ENCODE measurements at regions not wholly inside any gene's neighbourhood (a gene's known extent, or its start where the extent isn't known, plus 50 kb on each side); places are given as distances from the start of the nearest gene placed in this dataset.
A peak's percentile ranks its signal among the peaks of the same experiment; 100 is the strongest.

DNA sequence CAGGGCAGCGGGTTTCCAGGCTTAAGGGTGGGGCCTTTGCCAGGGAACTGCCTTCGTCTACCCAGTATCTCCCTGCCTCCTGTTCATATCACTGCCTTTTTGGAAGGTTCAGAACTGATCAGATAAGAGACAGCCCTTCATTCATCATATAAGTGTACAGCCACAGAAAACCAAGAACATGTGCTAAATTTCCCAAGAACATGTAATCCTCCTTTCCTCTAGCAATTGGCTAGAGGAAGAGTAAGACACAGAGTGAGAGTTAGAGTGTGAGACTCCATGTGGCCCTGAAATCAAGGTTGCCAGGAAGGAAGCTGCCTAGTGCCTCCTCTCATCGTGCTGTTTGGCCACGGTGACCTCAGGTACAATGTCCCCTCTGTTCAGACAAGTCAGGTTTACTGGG lies 770.9 kb downstream of the TNS3 start:
- no peak for DNase-seq (ENCODE audit: low spot score)

GRCh38 chr7:46809886-46810285 lies 772.0 kb downstream of the TNS3 start:
- no peak for DNase-seq (ENCODE audit: low spot score)

GRCh38 chr7:46806856-46807255 lies 775.1 kb downstream of the TNS3 start:
- no peak for DNase-seq (ENCODE audit: low spot score)

- no peak for DNase-seq (ENCODE audit: low spot score)
These were observed 779.4 kb downstream of the TNS3 start for GRCh38 chr7:46802479-46802878.

GRCh38 chr7:46791188-46791587 lies 790.7 kb downstream of the TNS3 start:
- peak; percentile 29 for DNase-seq (ENCODE audit: low spot score)

- DNase-seq (ENCODE audit: low spot score): peak; percentile 62
These were observed 794.9 kb downstream of the TNS3 start for GRCh38 chr7:46786995-46787394.

GRCh38 chr7:46786221-46786954 lies 795.5 kb downstream of the TNS3 start:
- peak; percentile 96 for DNase-seq (ENCODE audit: low spot score)

- peak; percentile 94 for DNase-seq (ENCODE audit: low spot score)
These were observed 797.2 kb downstream of the TNS3 start for GRCh38 chr7:46784732-46785131.

- DNase-seq (ENCODE audit: low spot score): peak; percentile 18
These were observed 799.9 kb downstream of the TNS3 start for GRCh38 chr7:46781901-46782439.

- peak; percentile 32 for DNase-seq (ENCODE audit: low spot score)
These were observed 805.1 kb downstream of the TNS3 start for GRCh38 chr7:46776790-46777189.

DNA sequence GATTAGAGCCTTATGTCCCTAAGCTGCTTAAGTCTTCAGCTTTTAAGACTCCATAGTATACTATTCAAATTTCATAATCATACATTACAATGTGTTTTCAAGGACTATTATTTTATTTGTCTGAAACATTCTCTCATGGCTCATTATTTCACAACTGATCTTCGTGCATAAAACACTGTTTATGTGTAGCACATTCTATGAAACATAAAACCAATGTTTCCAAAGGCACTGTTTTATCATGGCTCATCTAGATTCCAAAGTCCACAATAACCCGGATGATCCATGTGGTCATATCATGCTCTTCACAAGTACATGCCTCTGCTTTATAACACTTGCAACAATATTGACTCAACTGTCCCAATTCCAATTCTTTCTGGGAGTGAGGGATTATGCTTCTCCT lies 806.1 kb downstream of the TNS3 start:
- no peak for DNase-seq (ENCODE audit: low spot score)

GRCh38 chr7:46775020-46775419 lies 806.9 kb downstream of the TNS3 start:
- no peak for DNase-seq (ENCODE audit: low spot score)

- no peak for DNase-seq (ENCODE audit: low spot score)
These were observed 807.4 kb downstream of the TNS3 start for GRCh38 chr7:46774515-46774914.

DNA sequence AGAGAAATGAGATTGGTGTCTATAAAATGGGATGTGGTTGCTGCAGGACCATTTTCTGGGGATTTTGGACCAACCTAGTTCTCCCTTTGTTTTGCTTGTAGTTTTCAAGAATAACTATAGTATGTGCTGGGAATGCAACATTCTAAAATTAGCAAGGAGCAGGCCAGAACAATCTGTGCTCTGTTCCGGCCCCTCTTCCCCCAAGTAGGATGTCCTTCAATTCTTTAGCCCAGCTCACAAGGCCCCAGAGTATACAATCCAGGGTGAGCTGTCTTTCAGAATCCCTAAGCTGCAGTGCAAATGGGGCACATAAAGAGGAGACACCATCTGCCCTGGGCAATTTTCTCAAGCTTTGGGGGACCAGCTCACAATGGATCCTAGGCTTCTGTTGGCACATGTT lies 809.1 kb downstream of the TNS3 start:
- no peak for DNase-seq (ENCODE audit: low spot score)

- no peak for DNase-seq (ENCODE audit: low spot score)
These were observed 814.8 kb downstream of the TNS3 start for GRCh38 chr7:46767071-46767470.

GRCh38 chr7:46764100-46764936 lies 817.6 kb downstream of the TNS3 start:
- DNase-seq (ENCODE audit: low spot score): peak; percentile 98

- no peak for DNase-seq (ENCODE audit: low spot score)
These were observed 818.6 kb downstream of the TNS3 start for GRCh38 chr7:46763344-46763743.

- peak; percentile 21 for DNase-seq (ENCODE audit: low spot score)
These were observed 822.0 kb downstream of the TNS3 start for GRCh38 chr7:46759711-46760480.

DNA sequence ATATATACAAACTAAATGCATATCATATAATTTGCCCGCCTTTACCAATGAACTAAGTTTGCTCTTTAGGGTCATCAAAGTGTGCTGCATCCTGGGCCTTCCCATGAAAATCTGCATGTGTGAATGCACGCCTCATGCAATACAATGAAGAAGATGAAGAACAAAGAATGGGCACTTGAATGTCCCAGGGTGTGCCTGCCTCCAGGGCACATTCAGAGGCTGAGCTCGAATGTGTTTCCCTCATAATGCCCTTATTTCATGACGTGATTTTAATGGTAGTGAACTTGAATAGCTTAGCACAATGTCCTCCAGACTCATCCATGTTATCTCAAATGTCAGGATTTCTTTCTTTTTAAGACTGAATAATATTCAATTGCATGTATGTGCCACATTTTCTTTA lies 824.9 kb downstream of the TNS3 start:
- DNase-seq (ENCODE audit: low spot score): no peak

DNA sequence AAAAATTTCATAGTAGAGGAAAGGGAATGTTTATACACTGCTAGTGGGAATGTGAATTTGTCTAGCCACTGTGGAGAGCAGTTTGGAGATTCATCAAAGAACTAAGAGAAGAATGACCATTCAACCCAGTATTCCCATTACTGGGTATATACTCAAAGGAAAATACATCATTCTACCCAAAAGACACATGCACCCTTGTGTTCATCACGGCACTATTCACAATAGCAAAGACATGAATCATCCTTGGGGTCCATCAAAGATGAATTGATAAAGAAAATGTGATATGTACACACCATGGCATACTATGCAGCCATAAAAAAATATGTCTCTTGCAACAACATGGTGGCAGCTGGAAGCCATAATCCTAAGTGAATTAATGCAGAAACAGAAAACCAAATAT lies 825.7 kb downstream of the TNS3 start:
- DNase-seq (ENCODE audit: low spot score): no peak

DNA sequence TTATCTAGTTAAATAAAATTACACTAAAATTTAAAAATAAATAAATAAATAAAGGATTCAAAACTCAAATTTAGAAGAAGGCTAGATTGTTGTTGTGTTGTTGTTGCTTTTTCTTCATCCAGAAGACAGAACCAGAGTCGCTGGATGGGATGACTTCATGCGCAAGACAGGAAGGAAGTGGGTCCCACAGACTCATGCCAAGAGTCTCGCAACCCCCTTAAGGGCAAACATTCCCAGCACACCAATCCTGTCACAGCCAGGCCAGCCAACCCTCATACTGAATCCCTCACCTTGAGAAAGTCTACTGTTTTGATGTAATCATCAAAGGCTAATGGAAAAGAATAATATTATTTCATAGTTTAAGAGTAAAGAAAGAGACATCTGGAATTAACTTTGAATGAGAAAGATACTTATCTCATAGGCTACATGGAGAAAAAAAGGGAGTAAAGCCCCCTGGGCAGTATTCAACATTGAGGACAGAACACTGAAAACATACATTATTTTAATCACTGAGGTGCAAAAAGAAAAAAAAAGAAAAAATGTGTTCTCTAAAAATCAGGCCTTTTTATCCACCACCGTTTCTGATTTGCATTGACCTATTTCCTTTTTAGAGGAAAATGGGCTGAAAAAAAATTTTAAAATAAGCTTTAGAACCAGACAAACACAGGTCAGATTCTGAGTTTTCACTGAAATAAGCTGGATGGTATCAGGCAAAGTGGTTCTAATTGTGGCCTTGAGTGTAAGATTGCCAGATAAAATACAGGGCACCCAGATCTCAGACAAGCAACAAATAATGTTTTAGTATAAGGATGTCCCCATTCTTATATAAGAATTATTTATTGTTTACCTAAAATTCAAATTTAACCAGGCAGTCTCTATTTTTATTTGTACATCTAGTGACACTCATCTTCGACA lies 826.5 kb downstream of the TNS3 start:
- DNase-seq (ENCODE audit: low spot score): no peak

All from kidney tubule cell (primary cell).